ENCODE measurements at regions not wholly inside any gene's neighbourhood (a gene's known extent, or its start where the extent isn't known, plus 50 kb on each side); places are given as distances from the start of the nearest gene placed in this dataset.

DNA sequence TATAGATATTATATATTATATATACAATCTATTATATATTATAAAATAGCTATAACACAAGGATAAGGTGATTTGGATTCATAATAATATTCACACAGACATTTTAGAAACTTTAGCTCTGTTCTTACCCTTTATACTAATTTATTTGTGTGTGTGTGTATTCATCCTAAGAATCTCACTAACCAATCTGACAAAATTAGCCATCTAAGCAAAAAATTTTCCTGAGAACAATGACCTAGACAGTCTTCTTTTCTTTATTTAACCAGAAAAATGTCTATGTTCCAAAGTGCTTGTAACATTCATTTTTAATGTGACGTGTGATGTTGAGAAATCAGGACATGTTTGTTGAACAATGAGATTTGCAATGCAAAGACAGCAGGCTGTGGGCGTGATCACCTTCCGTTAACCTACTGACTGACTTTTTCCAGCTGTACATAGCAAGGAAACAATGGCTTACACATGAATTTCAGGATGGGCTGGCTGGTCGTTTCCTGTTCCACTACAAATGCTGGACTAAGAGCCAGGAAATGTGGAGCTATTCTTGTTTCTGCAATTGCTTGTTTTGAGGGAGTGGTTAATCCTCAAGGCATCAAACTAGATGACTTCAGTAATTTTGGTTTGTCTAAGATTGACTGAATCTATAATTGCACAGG is 634.6 kb upstream of the ARGLU1 start:
- no peak for DNase-seq (ENCODE audit: low read depth)

DNA sequence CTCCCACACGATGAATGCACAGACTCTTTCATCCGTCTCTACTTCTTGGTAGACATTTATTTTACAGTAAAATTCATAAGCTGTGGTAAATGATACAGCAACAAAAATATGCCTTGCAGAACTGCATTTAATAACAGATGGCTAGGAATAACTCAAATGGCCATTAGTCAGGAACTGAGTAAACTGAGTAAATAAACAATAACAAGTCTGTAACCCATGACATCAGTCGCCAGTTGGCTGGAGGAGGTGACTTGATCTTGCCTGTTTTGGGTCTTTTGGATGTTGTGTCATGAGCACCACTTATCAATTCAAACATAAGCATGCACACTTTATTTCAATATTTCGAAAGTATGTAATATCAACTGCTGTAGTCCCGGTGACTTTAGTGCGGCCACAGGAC is 632.6 kb upstream of the ARGLU1 start:
- no peak for DNase-seq (ENCODE audit: low read depth)

DNA sequence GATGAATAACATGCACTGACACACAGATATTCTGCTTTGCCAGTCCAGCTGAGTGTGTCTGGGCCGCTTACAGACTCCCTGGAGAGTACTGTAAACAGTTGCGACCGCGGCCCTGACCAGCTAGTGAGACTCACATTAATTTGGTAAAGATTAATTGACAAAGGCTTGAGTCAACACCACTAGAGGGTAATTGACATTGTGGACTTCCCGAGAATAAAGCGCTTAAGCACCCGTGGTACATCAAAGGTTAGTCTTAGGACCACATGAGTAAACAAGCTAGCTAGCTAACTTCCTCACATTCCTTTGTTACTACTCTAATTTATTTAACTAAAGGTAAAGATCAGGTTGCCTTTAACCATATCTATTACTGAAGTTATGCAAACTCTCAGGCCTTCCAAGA is 624.4 kb upstream of the ARGLU1 start:
- no peak for DNase-seq (ENCODE audit: low read depth)

DNA sequence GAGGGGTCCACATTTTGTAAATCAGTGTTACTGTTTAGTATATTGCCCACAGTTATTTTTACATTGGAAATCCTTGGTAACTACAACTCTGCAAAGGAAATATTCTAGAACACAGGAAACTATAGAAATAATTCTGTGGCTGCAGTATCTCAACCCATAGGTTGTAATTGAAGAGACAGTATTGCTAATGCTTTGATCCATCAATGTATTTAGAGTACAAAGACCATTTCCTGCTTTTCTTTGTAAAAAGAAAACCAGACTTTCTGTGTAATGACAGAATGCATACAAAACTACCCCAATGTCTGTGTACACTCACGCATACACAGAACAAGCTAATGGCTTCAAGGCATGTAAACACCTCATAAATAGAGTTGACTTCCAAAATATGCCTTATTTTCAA is 622.1 kb upstream of the ARGLU1 start:
- DNase-seq (ENCODE audit: low read depth): no peak

DNA sequence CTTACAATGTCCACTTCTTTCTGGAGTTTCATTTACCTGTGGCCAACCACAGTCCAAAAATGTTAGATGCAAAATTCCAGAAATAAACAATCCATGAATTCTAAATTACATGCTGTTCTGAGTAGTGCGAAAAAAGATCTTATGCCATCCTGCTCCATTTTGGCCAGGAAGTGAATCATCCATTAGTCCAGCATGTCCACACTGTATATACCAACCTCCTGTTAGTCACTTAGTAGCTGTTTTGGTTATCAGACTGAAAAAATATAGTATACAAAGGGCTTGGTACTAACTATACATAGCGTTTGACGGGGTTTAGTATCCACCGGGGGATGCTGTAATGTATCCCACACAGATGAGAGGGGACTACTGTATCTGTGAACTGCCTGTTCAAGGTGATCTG is 618.0 kb upstream of the ARGLU1 start:
- no peak for DNase-seq (ENCODE audit: low read depth)

DNA sequence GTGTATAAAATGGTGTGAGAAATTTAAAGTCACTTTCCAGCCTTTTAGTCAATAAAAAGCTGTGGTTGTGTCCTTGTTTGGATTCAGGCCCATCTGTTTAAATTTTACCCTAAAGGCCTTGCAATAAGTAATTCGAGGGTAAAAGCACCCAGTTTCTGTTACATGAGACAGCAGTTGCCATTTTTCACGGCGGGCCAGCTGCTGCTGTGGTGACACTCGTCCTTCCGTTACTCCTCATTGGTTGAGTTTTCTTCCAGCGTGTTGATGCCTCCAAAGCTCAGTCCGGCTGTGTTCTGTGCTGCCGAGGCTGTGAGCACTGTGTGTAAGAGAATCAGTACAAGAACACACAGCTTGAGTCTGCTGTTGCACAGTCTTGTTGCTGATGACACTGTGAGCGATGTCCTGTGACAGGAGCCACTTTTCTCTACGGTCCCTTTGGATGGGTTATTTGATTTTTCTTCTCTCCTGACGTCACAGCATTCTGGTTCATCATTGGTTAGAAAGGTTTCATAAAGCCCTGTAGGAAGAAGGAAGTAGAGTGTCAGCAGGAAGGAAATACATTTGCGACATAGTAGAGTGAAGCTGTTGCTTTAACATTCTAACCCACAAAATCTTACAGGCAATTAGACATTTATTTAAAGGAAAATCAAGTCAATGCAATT is 602.5 kb upstream of the ARGLU1 start:
- no peak for DNase-seq (ENCODE audit: low read depth)

DNA sequence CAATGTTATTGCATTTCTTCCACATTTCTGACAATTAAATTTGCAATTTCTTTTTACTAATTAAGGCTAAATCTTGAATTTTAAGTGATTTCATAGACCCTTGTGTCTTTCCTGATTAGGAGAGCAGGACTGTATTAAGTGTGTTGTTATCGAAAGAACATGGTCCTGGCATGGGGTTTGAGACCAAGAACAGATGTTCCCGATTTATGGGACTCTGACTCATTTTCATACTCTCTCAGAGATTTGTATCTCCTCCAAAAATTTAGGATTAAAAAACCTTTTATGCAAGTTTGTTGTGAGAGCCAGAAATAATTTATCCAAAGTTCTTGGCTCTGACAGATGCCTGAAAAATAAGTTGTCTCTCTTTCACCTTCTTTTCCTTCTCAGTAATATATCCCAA is 589.3 kb upstream of the ARGLU1 start:
- DNase-seq (ENCODE audit: low read depth): no peak

DNA sequence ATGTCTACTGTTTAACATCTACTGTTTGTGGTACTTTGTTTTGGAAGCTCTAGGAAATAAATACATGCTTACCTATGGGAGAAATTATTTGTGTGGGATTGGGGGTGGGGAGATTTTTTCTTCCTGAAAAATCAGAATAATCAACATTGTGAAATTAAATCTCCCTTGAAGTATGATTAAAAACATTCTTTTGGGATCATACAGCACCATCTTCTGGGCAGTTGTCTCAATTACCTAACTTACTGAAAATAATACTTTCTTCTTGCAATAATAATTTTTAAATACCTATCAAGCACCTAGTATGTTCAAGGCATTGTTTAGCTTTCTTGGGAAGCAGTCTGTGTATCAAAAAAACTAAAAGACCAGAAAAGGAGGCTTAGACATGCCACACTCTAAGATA is 576.5 kb upstream of the ARGLU1 start:
- DNase-seq (ENCODE audit: low read depth): no peak

DNA sequence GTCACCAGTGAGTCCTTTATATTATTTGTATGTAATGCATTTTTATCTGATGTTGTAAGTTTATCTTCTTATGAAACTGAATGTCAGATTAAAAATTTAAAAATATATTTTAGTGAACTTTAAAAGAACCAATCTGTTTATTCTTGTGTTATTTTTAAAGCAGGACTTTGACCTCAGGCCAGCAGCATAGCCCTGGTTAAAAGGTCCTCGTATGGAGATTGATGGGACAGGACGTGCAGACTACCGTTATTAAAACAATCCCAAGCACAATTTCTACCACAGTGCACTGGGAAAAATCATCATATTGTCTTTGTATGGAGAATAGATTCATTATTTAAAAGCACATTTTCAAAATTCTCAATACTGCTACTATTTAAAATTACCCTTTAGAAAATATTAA is 573.8 kb upstream of the ARGLU1 start:
- no peak for DNase-seq (ENCODE audit: low read depth)

DNA sequence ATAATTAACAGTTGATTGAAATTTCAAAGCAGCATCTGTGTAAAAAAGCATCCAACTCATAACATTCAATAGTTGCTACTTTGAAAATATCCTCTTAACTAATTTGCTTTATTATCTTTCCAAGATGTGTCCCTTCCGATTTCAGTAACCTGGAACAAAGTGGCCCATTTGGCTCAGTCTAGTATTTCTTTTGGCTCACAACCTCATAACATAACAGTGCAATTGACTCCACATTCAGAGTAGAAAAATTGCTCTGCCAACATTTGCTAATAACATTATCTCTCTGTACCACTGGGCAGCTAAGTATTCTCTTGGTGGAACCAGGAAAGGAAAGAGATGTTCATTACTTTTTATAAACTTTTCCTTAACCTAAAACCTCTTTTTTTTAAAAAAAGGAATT is 571.1 kb upstream of the ARGLU1 start:
- DNase-seq (ENCODE audit: low read depth): no peak

DNA sequence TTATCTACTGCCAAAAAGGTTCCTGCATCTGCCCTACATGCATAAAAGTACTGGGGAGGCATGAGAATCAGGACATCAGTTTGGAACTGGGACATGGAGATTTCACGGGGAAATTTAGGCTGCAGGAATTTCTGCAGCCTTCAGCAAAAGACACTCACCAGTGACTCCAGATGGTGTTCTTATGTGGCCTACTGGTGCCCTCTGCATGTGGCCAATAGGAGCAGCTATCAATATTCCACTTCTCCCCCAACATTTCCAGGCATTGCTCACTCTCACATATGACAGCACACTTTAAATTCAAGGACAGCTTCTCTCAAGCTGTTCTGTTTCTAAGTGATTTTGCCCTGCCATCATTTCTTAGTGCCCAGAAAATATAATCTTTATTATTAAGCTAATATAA is 570.5 kb upstream of the ARGLU1 start:
- no peak for DNase-seq (ENCODE audit: low read depth)

DNA sequence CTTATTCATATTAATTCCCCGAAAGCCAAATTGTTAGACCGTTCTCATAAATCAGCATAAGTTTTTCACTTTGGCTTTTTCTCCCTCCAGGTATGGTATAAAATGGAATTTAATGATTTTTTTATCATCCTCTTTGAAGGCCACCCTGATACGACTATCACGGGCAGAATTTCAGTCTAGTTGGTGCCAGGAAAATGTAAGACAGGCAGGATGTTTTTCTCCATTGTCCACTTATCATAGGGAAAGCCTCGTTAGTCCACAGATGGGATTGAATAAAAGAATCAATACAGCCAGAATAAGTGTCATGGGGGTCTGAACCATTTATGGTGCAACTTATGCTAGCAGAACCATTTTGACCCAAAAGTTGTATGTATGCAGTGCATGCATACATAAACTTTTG is 566.0 kb upstream of the ARGLU1 start:
- no peak for DNase-seq (ENCODE audit: low read depth)

DNA sequence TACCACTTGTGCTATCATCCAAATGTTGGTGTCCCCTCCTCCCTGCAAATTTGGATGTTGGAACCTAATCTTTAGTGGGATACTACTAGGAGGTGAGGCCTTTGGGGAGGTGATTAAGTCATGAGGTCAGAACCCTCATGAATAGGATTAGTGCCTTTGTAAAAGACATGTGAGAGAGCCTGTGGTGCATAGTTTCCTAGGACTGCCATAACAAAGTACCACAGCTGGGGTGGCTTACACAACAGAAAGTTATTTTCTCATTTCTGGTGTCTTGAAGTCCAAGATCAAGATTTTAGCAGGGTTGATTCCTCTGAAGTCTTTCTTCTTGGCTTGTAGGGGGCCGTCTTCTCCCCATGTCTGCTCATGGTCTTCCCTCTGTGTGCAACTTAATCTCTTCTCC is 562.6 kb upstream of the ARGLU1 start:
- no peak for DNase-seq (ENCODE audit: low read depth)

DNA sequence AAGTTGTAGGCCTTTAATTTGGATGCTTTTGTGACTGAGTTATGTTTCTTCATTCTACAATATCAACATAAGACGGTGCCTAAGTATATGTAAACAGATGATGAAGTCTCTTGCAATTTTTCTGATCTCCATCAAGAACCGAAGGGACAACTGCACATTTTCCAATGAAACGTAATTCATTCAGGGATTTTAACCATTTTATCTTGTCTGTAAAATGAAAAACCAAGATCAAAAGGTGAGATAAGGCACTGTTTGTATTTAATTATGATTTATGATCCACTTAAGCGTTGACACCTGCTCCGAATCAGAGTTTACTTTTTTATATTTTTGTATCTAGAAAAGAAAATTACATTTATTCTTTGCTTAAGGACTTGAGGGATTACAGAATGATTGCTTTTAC is 556.8 kb upstream of the ARGLU1 start:
- DNase-seq (ENCODE audit: low read depth): no peak

DNA sequence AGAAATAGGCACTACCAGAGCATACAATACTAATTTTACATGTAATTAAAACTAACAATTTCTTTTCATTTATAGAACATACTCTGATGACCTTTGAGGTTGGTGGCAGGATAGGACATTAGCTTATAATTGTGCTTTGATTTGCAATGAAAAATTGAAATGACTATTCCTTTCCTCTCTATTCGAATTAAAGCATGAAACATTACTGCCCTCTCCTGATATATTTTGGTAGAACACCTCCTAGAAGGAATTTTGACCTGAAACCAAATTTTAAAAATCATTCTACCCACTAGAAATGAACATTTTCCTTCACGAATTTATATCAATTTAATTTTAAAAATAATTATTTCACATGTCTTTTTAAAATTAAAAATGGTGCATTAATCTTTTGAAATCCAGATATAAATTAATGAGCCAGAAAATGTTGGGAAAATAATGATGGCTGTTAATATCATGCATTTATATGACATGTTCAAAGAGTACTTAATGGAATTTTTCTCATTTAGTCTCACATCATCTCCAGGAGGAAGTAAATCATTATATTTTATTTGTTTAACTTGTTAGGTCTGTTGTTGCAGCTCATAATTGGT is 556.3 kb upstream of the ARGLU1 start:
- no peak for DNase-seq (ENCODE audit: low read depth)

DNA sequence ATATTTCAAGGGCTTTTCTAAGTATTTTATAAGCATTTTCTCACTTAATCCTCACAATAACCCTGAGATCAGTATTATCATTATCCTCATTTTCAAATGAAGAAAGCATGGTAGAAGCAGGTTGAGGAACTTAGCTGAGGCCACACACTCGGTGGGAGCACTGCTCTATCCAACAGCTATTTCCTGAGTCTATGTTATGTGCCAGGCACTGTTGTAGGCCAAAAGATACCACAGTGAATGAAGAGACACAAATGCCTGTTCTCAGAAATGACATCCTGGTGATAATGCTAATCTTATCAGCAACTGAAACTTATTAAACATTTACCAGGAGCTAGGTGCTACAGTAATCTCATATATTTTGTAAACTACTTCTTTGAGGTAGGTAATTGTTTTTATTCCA is 553.9 kb upstream of the ARGLU1 start:
- no peak for DNase-seq (ENCODE audit: low read depth)

DNA sequence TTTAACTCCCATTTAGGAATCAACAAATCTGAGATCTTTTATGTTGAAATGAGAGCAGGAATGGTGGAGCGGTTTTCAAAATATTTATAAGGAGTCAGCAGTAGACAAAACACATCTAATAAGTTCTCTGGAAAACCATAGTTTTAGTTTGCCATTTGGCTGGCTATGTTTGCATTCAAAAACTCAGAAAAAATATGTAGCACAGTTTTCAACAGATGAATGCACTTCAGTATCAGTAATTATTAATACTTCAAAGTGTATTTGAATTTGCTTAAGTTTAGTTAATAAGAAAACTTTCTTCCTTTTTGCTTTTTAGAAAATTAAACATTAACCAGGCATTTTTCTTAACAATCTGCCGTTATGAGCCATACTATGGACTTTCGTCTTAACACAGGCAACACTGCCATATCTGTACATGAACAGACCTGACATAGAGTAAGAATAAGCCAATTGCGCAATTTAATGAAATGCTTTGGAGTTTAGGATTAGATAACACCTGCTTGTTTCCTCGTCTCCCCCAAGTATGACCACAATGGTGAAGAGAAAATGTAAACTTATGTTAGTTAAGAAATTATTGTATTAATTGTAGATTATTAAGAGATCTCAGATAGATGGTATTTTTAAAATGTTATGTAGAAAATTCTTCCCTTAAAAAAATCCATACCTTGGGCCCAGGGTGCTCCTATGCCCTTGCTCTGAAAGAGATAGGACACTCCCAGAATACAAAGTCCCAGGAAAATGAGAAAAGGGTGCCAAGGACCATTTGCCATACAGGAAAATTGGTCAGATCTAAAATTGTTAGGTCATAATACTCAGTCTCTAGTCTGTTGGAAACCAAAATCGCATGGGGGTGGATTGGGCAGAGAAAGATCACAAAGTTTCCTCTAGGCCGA is 552.3 kb upstream of the ARGLU1 start:
- no peak for DNase-seq (ENCODE audit: low read depth)

DNA sequence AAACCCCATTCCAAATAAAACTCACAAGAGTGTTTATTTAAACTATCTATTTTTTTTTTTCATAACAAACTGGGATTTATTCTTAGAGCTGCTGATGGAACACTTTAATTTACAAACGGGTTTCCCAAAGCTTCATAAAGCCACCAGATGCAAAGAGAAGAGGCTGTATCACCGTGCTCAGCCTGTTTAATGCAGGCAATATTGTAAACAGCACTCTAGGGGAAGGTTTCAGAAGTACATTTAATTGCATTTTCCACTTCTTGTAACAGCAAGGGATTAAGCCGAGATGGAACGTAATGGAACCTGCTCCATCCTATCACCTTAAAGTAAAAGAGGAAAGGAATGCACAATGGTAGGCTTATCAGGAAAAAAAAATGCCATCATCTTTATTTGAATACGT is 550.6 kb upstream of the ARGLU1 start:
- no peak for DNase-seq (ENCODE audit: low read depth)

DNA sequence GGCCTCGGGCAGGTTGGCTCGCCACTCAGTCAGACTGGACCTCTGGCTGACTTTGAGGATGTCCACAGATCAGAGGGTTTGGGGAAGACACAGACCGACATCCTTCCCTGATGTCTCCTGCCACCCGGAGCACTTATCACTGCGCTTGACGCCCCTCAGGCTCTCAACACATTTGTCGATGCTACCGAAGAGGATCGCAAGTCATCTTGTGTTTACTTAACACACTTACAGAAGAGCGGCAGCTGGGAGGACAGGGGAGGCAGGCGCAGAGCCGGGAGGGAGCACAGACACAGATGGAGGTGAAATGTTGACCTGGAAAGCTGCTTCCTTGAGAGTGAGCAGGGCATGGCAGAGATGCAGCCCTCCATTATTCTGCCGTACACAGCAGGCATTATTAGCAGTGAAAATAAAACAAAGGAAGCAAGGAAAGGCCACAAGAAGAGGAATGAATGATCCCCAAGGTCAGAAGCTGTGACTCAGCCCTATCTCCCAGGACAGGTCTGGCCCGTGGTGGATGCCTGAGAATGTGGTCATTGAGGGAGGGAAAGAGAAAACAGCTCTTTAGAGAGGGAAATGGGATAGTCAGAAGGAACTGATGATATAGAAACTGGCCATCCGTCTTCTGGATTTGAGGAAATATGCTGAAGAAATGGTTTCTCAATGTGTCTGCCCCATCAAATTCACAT is 549.5 kb upstream of the ARGLU1 start:
- DNase-seq (ENCODE audit: low read depth): no peak

DNA sequence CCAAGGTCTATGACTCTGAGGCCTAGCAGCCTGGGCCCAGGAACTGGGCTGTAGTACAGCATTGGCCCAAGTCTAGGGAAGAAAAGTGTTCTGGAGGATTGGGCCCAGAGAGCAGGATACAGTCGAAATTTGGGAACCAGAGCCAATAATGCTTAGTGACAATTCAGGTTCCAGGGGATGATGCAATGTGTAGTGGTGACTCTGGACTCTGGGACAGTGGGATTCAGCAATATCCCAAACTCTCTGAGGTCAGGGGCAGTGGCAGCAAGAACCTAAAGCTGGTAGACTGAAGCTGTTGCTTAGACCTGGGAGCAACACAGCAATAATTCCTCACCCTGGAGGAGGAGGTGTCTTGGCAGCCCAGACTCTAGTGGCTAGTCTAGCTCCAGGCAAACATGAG is 545.5 kb upstream of the ARGLU1 start:
- DNase-seq (ENCODE audit: low read depth): no peak

DNA sequence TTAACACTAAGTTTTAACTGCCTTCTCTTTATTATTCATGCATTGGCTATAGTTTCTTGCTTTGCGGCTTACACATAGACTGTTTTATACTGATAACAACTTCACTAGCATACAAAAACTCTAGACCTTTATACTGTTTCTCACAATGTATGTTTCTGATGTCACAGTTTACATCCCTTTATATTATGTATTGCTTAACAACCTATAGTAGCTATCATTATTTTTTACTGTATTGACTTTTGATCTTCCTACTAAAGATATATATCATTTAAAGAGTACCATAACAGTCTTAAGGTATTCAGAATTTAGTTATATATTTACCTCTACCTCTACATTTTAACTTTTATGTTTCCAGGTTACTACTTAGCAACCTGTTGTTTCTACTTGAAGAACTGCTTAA is 543.3 kb upstream of the ARGLU1 start:
- no peak for DNase-seq (ENCODE audit: low read depth)

DNA sequence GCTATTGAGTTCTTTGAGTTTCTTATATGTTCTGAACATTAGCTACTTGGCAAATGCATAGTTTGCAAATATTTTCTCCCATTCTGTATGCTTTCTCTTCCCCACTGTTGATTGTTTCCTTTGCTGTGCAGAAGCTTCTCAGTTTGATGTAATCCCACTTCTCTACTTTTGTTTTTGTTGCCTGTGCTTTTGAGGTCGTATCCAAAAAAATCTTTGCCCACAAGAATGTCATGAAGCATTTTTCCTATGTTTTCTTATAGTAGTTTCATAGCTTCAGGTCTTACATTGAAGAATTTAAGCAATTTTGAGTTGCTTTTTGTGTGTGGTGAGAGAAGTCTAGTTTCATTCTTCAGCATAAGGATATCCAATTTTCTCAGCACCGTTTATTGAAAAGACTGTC is 536.7 kb upstream of the ARGLU1 start:
- no peak for DNase-seq (ENCODE audit: low read depth)
